ENCODE measurements at regions not wholly inside any gene's neighbourhood (a gene's known extent, or its start where the extent isn't known, plus 50 kb on each side); places are given as distances from the start of the nearest gene placed in this dataset.

GRCh38 chr17:79468183-79468944 lies 142.5 kb downstream of the RBFOX3 start:
- DNase-seq: no peak

GRCh38 chr17:79466562-79467350 lies 144.1 kb downstream of the RBFOX3 start:
- no peak for DNase-seq

GRCh38 chr17:79465681-79466025 lies 145.2 kb downstream of the RBFOX3 start:
- no peak for DNase-seq

GRCh38 chr17:79465011-79465680 lies 145.7 kb downstream of the RBFOX3 start:
- no peak for DNase-seq

- DNase-seq: no peak
Observed at GRCh38 chr17:79464318-79465010, 146.4 kb downstream of the RBFOX3 start.

GRCh38 chr17:79463421-79464317 lies 147.2 kb downstream of the RBFOX3 start:
- DNase-seq: no peak

GRCh38 chr17:79461041-79461440 lies 149.8 kb downstream of the RBFOX3 start:
- DNase-seq: no peak

GRCh38 chr17:79459846-79460245 lies 151.0 kb downstream of the RBFOX3 start:
- no peak for DNase-seq

GRCh38 chr17:79459003-79459655 lies 151.7 kb downstream of the RBFOX3 start:
- no peak for DNase-seq

GRCh38 chr17:79458356-79458755 lies 152.5 kb downstream of the RBFOX3 start:
- no peak for DNase-seq

- no peak for DNase-seq
Observed at GRCh38 chr17:79457889-79458288, 153.0 kb downstream of the RBFOX3 start.

- no peak for DNase-seq
Observed at GRCh38 chr17:79457376-79457775, 153.5 kb downstream of the RBFOX3 start.

- DNase-seq: no peak
Observed at GRCh38 chr17:79455636-79456035, 155.2 kb downstream of the RBFOX3 start.

GRCh38 chr17:79454826-79455225 lies 156.0 kb downstream of the RBFOX3 start:
- no peak for DNase-seq

- DNase-seq: no peak
Observed at GRCh38 chr17:79453481-79453880, 157.4 kb downstream of the RBFOX3 start.

- no peak for DNase-seq
Observed at GRCh38 chr17:79452706-79453105, 158.1 kb downstream of the RBFOX3 start.

GRCh38 chr17:79451167-79451566 lies 159.7 kb downstream of the RBFOX3 start:
- DNase-seq: no peak

- DNase-seq: no peak
Observed at GRCh38 chr17:79446399-79447009, 164.3 kb downstream of the RBFOX3 start.

- no peak for DNase-seq
Observed at GRCh38 chr17:79444198-79444597, 166.7 kb downstream of the RBFOX3 start.

- DNase-seq: no peak
Observed at GRCh38 chr17:79443026-79443425, 167.8 kb downstream of the RBFOX3 start.

Data from activated CD8-positive, alpha-beta memory T cell treated with anti-CD3 and anti-CD28 coated beads, Interleukin-2, amount 50 U/mL, for 4 hours (primary cell).